ENCODE measurements at regions not wholly inside any gene's neighbourhood (a gene's known extent, or its start where the extent isn't known, plus 50 kb on each side); places are given as distances from the start of the nearest gene placed in this dataset.

DNA sequence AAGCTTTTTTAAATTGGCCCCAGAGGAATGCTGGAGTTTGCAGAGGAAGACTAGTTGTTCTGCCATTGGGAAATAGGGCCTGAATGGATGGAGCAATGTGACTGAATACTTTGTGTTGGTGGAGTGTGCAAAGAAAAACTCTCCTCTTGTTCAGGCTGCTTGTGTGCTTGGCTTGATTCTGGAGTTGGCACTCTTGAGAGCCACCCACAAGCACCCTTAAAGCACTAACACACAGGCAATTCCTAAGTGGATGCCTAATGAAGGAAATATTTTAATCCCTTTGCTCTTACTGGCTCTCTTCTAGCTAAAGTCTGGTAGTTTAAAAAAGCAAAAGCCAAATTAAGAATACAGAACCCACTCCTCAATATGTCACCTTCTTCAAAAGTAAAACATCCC lies 304.4 kb upstream of the C2CD4B start:
- TF ChIP-seq, protein P1, sequence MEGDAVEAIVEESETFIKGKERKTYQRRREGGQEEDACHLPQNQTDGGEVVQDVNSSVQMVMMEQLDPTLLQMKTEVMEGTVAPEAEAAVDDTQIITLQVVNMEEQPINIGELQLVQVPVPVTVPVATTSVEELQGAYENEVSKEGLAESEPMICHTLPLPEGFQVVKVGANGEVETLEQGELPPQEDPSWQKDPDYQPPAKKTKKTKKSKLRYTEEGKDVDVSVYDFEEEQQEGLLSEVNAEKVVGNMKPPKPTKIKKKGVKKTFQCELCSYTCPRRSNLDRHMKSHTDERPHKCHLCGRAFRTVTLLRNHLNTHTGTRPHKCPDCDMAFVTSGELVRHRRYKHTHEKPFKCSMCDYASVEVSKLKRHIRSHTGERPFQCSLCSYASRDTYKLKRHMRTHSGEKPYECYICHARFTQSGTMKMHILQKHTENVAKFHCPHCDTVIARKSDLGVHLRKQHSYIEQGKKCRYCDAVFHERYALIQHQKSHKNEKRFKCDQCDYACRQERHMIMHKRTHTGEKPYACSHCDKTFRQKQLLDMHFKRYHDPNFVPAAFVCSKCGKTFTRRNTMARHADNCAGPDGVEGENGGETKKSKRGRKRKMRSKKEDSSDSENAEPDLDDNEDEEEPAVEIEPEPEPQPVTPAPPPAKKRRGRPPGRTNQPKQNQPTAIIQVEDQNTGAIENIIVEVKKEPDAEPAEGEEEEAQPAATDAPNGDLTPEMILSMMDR (conservative IDR thresholded peaks at IDR 0.05; ENCODE audit: low read length): no peak
- no peak for TF ChIP-seq EZH2phosphoT487 (IDR thresholded peaks at IDR 0.05; ENCODE audit: borderline replicate concordance, low read depth, low read length)
